SU-DHL-6 (cell line): ENCODE measurements at regions not wholly inside any gene's neighbourhood (a gene's known extent, or its start where the extent isn't known, plus 50 kb on each side); places are given as distances from the start of the nearest gene placed in this dataset.

Experiments used
- H2AFZ ChIP-seq: fragments of 200-600 bp; sonication (generic); 2 replicates; pipeline ENCODE4 v1.6.1; 2014; ENCODE audit warnings: low read depth, mild to moderate bottlenecking, moderate library complexity, mixed read lengths, antibody characterized with exemption, low read length; ENCODE audit not compliant: severe bottlenecking
- H3F3A ChIP-seq: fragments of 200-600 bp; shearing (Covaris generic); 2 replicates; pipeline ENCODE4 v1.6.0; 2016; ENCODE audit warnings: antibody characterized with exemption, mild to moderate bottlenecking; ENCODE audit not compliant: insufficient read depth
- H3K27ac ChIP-seq: fragments of 200-600 bp; sonication (generic); 2 replicates; pipeline ENCODE4 v1.5.1; 2016; ENCODE audit warnings: low read depth, mild to moderate bottlenecking, low read length, moderate library complexity, mixed read lengths
- H3K27me3 ChIP-seq: fragments of 200-600 bp; sonication (generic), shearing (Covaris generic); 2 replicates; pipeline ENCODE4 v1.6.0; 2014; ENCODE audit warnings: mild to moderate bottlenecking, low read length
- H3K36me3 ChIP-seq: fragments of 200-600 bp; sonication (generic); 2 replicates; pipeline ENCODE4 v1.6.1; 2014; ENCODE audit warnings: mild to moderate bottlenecking, low read length, mixed read lengths
- H3K4me2 ChIP-seq: fragments of 300-600, 200-600 bp; shearing (Covaris generic), sonication (generic); 2 replicates; pipeline ENCODE4 v1.6.0; 2014; ENCODE audit warnings: low read length, low read depth, mild to moderate bottlenecking; ENCODE audit not compliant: poor library complexity, severe bottlenecking
- H3K4me3 ChIP-seq: fragments of 200-600 bp; sonication (generic); 2 replicates; pipeline ENCODE4 v1.5.1; 2014; ENCODE audit warnings: antibody characterized with exemption, low read length, mild to moderate bottlenecking, mixed read lengths; ENCODE audit not compliant: insufficient read depth, poor library complexity, severe bottlenecking
- H3K79me2 ChIP-seq: fragments of 200-600 bp; sonication (generic); 2 replicates; pipeline ENCODE4 v1.6.1; 2014; ENCODE audit warnings: mild to moderate bottlenecking, low read length, moderate library complexity; ENCODE audit not compliant: insufficient read depth
- H3K9ac ChIP-seq: fragments of 200-600 bp; sonication (generic); 2 replicates; pipeline ENCODE4 v1.7.0; 2014; ENCODE audit warnings: mild to moderate bottlenecking, low read length
- H3K9me2 ChIP-seq: fragments of 200-600 bp; sonication (generic); replicated peaks from 2 replicates; pipeline ENCODE4 v1.6.1; 2014; ENCODE audit warnings: low read length; ENCODE audit not compliant: insufficient read depth
- H3K9me3 ChIP-seq: fragments of 200-600 bp; sonication (generic); 2 replicates; pipeline ENCODE4 v1.6.1; 2014; ENCODE audit warnings: low read length, mixed read lengths; ENCODE audit not compliant: insufficient read depth
- H4K20me1 ChIP-seq: fragments of 200-600 bp; sonication (generic); 2 replicates; pipeline ENCODE4 v1.6.1; 2014; ENCODE audit warnings: low read depth, mild to moderate bottlenecking, antibody characterized with exemption, low read length, moderate library complexity, mixed read lengths
- CTCF ChIP-seq: fragments of 200-600 bp; sonication (generic); IDR thresholded peaks from one replicate; pipeline ENCODE4 v1.5.1; 2017; ENCODE audit warnings: antibody characterized with exemption, mild to moderate bottlenecking, low read length, moderate library complexity; ENCODE audit not compliant: insufficient read depth, poor library complexity, severe bottlenecking
- EZH2phosphoT487 ChIP-seq: fragments of 200-600 bp; sonication (generic), shearing (Covaris generic); conservative IDR thresholded peaks from 2 replicates; pipeline ENCODE4 v1.6.1; 2018; ENCODE audit warnings: mild to moderate bottlenecking, antibody characterized with exemption, low read length, moderate library complexity, mixed read lengths

GRCh38 chr16:64065523-64065922 lies 1056.3 kb downstream of the CDH11 start:
- Histone ChIP-seq H3K36me3 (no peaks in the 10 kb centered on the region), H3K27ac (no peak overlapping the region), H3K9me2 (no peaks in the 10 kb centered on the region), H3K4me2 (no peak overlapping the region), H3K27me3 (no peaks in the 10 kb centered on the region), H4K20me1 (no peaks in the 10 kb centered on the region), H2AFZ (no peak overlapping the region), H3K4me3 (no peak overlapping the region), H3K79me2 (no peaks in the 10 kb centered on the region), H3K9me3 (no peaks in the 10 kb centered on the region), H3F3A (no peaks in the 10 kb centered on the region), H3K9ac (no peak overlapping the region)
- no peak for TF ChIP-seq CTCF
- TF ChIP-seq EZH2phosphoT487, result no peak

GRCh38 chr16:64061621-64062020 lies 1060.2 kb downstream of the CDH11 start:
- no peaks in the 10 kb centered on the region for H3K9me2 ChIP-seq
- H4K20me1 ChIP-seq, result no peaks in the 10 kb centered on the region
- no peaks in the 10 kb centered on the region for H3K27me3 ChIP-seq
- H3K4me3 ChIP-seq, result no peak overlapping the region
- no peaks in the 10 kb centered on the region for H3K36me3 ChIP-seq
- H3K9me3 ChIP-seq, result no peaks in the 10 kb centered on the region
- no peak overlapping the region for H3K9ac ChIP-seq
- no peak overlapping the region for H3K27ac ChIP-seq
- no peaks in the 10 kb centered on the region for H3K79me2 ChIP-seq
- H3K4me2 ChIP-seq, result no peak overlapping the region
- no peak overlapping the region for H2AFZ ChIP-seq
- TF ChIP-seq EZH2phosphoT487 (no peak), CTCF (no peak)
- H3F3A ChIP-seq, result no peaks in the 10 kb centered on the region

GRCh38 chr16:64060631-64061030 lies 1061.2 kb downstream of the CDH11 start:
- Histone ChIP-seq H3K9me3 (no peaks in the 10 kb centered on the region), H3K4me3 (no peak overlapping the region), H3K4me2 (no peak overlapping the region), H3K27me3 (no peaks in the 10 kb centered on the region), H3F3A (no peaks in the 10 kb centered on the region), H3K9ac (no peak overlapping the region), H2AFZ (no peak overlapping the region), H3K79me2 (no peaks in the 10 kb centered on the region), H3K9me2 (no peaks in the 10 kb centered on the region), H3K27ac (no peak overlapping the region), H3K36me3 (no peaks in the 10 kb centered on the region), H4K20me1 (no peaks in the 10 kb centered on the region)
- TF ChIP-seq CTCF, result no peak
- no peak for TF ChIP-seq EZH2phosphoT487
